GM21515 (cell line): ENCODE measurements at regions not wholly inside any gene's neighbourhood (a gene's known extent, or its start where the extent isn't known, plus 50 kb on each side); places are given as distances from the start of the nearest gene placed in this dataset.
"Not testable (repeated sequence)": the region's sequence is repeated elsewhere in the genome, so short reads cannot be mapped to it uniquely, and the experiment has no call there.

ENCODE experiments used
- ATAC-seq: cut with Tn5 transposase; IDR thresholded peaks from one replicate; pipeline ENCODE4 v1.9.1; 2021; ENCODE audit not compliant: unreplicated experiment

GRCh38 chr21:36207577-36208320 lies 51.1 kb downstream of the DOP1B start:
- ATAC-seq, result no peak

GRCh38 chr21:36208326-36209013 lies 51.8 kb downstream of the DOP1B start:
- ATAC-seq, result no peak

GRCh38 chr21:36209626-36210171 lies 53.1 kb downstream of the DOP1B start:
- no peak for ATAC-seq

- no peak for ATAC-seq
These were observed 54.4 kb downstream of the DOP1B start for GRCh38 chr21:36210779-36211659.

- no peak for ATAC-seq
These were observed 55.3 kb downstream of the DOP1B start for GRCh38 chr21:36211660-36212512.

GRCh38 chr21:36212513-36212780 lies 55.8 kb downstream of the DOP1B start:
- no peak for ATAC-seq

GRCh38 chr21:36214561-36214960 lies 57.9 kb downstream of the DOP1B start:
- ATAC-seq, result no peak

GRCh38 chr21:36217743-36218142 lies 61.1 kb downstream of the DOP1B start:
- ATAC-seq, result no peak

- no peak for ATAC-seq
These were observed 62.1 kb downstream of the DOP1B start for GRCh38 chr21:36218691-36219090.

GRCh38 chr21:36223451-36223850 lies 66.8 kb downstream of the DOP1B start:
- no peak for ATAC-seq

GRCh38 chr21:36229181-36229580 lies 72.6 kb downstream of the DOP1B start:
- ATAC-seq, result no peak

- ATAC-seq, result not testable (repeated sequence)
These were observed 74.8 kb downstream of the DOP1B start for GRCh38 chr21:36231444-36231843.

- ATAC-seq, result no peak
These were observed 76.0 kb downstream of the DOP1B start for GRCh38 chr21:36232641-36233040.

- no peak for ATAC-seq
These were observed 78.5 kb downstream of the DOP1B start for GRCh38 chr21:36235058-36235582.

GRCh38 chr21:36236052-36236730 lies 79.6 kb downstream of the DOP1B start:
- no peak for ATAC-seq

GRCh38 chr21:36237441-36237840 lies 80.8 kb downstream of the DOP1B start:
- no peak for ATAC-seq

- ATAC-seq, result no peak
These were observed 80.4 kb upstream of the MORC3 start for GRCh38 chr21:36239585-36239984.

- ATAC-seq, result no peak
These were observed 78.3 kb upstream of the MORC3 start for GRCh38 chr21:36241717-36242116.

- no peak for ATAC-seq
These were observed 74.9 kb upstream of the MORC3 start for GRCh38 chr21:36245115-36245514.

- no peak for ATAC-seq
These were observed 74.3 kb upstream of the MORC3 start for GRCh38 chr21:36245649-36246048.
